HG02870 (cell line): ENCODE measurements at regions not wholly inside any gene's neighbourhood (a gene's known extent, or its start where the extent isn't known, plus 50 kb on each side); places are given as distances from the start of the nearest gene placed in this dataset.
A peak's percentile ranks its signal among the peaks of the same experiment; 100 is the strongest.

Experiments used
- ATAC-seq: cut with Tn5 transposase; IDR thresholded peaks from one replicate; pipeline ENCODE4 v1.9.1; 2021; ENCODE audit warnings: mild to moderate bottlenecking, moderate library complexity; ENCODE audit not compliant: unreplicated experiment

DNA sequence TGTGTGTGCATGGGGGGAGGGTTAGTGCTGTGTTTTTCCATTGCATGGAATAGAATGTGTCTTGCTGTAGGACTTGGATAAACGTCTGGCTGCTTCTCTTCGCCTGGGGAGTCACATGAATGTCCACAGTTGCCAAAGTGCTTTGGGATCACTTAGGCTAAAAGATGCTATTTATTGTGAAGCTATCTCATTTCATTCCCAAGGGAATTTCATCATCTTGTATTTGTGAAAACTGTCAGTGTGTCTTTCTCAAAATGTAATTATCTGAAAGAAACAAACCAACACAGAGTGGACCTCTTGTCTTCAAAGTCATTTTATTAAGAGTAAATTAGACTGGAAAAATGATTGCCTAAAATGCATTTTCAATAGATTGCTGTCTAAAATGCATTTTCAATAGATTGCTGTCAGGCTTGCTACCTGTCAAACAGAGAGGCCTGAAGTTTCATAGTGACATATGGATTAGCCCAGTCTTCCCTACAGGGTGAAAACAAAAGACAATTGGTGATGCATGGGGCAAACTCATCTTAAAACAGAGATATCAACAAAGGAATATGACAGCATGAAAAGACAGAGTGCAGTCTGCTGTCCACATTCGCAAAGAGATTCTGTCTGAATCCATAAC, 117.1 kb upstream of the GOLIM4 start:
- no peak for ATAC-seq

DNA sequence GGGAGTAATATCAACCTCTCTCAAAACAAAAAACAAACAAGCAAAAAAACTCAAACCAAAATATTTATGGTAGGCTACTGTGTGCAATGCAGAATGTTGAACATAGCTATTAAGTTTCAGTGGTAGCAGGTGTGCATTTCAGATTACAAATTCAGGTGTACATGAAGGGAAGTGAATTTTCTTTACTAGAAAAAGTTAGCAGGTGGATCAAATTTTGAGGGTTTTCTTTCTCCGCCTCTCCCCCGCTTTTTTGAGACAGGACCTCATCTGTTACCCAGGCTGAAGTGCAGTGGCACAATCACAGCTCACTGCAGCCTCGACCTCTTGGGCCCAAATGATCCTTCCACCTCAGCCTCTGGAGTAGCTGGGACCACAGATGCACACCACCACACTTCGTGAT, 109.7 kb upstream of the GOLIM4 start:
- ATAC-seq: no peak

DNA sequence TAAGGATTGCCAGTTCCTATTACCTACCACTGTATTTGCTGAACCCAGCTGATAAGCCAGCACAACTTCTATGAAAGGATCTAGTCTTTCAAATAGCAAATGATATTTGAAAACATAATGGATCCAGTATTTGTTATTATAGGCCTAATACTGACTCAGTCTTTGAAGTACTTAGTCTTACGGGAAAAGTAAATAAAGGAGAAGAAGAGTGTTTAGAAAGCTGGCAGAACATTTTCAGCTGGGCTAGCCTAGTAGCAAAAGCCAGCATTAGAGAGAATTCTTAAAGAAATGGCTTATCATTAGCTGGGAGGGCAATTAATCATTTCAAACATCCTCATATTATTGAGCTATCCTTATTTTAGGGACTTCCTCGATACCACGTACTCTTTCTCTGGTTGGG, 101.4 kb upstream of the GOLIM4 start:
- ATAC-seq: no peak

DNA sequence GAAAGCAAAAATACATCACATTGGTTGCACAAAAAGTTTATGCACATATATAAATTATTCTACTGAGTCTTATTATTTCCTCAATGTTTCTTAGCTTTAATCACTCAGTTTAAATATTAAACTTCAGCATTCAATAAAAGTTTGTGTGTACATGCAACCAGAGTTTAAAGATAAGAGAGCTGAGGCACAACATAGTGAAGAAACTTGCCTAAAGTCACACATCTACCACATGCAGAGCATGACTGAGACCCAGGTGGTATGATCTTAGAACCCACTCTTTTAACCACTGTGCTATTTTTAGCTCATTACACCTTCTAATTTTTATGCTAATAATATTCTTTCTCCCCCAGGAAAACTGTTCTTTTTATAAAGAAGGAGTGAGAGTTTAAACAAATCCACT, 96.1 kb upstream of the GOLIM4 start:
- no peak for ATAC-seq

DNA sequence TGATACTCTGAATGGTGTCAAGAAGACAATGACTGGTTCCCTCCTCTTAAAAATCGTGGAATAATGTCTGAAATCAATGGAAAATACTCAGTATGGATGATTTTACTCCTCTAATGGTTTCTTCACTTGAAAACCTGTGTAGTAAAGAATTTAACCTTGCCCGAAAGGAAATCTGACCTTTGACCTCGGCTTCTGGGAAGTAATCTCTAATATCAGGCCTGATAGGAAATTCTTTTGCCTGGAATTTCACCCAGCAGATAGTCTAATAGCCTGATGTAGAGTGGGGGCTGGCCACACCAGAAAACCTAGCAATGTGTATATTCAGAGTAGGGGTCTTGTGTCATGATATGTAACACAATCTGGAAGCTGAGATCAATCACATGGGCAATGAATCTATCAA, 91.5 kb upstream of the GOLIM4 start:
- no peak for ATAC-seq

DNA sequence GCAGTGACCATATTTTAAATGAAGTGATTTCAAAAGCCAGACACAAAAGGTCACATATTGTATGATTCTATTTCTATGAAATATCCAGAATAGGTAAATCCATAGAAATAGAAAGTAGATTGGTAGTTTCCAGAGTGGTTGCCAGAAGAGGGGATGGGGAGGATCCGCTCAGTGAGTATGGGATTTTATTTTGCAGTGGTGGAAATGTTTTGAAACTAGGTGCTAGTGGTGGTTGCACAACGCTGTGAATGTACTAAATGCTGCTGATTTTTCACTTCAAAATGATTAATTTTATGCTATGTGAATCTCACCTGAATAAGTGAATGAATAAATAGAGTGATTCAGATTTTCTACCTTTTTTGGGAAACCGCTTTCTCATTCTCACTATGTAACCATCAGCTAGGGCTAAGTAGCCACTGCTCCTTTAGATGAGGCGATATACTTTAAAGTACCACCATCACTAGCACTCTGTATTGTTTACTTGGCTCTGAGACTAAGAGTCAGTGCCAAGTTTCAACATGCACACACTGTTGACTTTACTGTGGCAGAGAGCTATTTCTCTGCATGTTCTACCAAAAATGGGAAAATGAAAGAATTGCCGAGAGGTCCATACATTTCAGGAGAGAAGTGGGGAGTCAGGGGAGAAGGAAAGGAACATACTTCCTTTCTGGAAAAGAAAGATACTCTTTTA, 90.7 kb upstream of the GOLIM4 start:
- ATAC-seq: no peak

DNA sequence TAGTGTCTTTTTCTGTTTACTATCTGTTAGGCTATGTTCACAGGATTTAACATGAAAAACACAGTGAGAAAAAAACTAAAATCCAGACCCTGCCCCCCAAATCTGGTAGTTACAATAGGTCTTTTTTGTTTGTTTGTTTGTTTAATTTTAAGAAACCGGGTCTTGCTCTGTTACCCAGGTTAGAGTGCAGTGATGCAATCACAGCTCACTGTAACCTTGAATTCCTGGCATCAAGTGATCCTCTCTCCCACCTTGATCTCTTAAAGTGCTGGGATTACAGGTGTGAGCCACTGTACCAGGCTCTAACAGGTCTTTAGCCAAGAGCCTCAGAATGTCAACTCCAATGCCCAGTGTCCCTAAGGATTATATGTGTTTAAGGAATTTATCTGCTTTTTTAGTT, 88.0 kb upstream of the GOLIM4 start:
- no peak for ATAC-seq

DNA sequence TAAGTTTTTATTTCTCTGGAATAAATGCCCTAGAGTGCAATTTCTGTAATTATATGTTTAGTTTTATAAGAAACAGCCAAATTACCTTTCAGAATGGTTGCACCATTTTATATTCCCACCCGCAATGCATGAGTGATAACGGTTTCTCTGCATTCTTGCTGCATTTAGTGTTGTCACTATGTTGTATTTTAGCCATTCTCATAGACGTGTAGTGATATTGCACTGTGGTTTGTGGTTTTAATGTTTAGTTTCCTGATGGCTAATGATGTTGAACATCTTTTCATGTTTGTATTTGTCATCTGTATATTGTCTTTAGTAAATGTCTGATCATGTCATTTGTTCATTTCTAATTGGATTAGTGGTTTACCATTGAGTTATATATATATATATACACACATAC, 73.0 kb upstream of the GOLIM4 start:
- no peak for ATAC-seq

DNA sequence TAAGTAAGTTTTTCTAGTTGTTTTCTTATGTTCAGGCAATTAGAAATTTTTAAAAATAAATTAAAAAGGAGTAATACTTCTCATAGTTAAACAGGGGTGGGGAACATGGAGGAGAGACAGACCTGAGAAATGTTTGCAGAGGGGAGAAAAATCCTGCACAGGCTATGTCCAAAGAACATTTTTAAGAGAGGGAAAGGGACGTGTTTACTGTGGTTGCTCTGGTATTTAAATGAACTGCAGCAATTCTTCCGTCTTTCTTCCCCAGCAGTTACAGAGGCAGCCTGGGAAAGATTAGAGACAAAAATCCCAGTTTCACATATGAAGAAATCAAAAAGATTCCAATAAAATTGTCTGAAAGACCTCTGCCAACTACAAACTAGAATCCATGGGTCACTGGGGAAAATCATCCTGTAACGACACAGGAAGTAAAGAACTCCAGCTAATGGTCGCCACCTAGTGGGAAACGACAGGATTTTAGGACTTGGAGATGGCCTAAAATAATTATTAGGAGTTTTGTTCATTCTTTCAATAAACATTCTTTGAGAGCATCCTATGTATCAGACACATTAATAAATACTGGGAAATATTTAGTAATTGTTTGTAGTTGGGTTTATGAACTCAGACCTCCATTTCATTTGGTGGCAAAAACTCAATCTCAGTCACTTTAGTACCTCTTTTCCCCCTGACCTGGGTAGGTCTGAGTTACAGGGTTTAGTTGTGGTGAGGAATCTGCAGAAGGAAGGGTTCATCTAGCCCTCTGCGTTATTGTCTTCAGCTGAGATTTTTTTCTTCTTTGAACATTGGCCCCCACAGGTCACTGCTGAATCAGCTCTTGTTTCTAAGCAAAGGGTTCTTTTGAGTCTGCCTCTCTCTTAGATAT, 69.9 kb upstream of the GOLIM4 start:
- ATAC-seq: peak; percentile 72

DNA sequence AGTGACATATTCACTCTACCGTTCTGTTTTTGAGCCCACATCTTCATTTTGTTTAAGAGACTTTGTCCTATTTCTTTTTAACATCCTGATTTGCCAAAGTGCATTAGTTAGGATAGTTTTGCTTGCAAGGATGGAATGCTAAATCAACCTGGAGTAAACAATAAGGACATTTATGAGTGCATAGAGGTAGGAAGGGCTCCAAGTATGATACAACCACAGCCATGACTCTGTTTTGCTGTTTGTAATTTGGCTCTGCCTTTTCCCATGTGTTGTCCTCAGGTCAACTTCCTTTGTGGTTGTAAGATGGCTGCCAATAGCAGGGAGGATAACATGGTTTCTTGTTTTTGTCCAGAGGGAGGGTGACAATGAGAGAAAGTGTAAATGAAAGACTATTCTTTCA, 66.4 kb upstream of the GOLIM4 start:
- no peak for ATAC-seq

DNA sequence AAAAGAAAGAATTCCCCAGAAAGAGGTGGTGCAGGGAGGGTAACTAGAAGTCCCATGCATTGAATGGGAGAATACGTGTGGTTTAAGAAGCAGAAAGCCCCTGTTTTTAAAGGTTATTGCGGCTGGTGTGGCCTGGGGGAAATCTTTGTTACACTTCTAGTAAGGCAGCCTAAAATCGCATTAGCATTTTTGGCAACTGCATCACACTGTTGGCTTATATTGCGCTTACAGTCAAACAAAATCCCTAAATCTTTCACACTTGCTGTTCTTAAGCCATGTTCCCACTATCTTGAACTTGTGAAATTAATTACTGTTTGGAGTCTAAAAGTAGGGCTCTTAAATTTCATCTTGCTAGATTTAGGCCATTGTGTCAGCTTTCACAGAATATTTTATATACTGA, 66.0 kb upstream of the GOLIM4 start:
- ATAC-seq: no peak

DNA sequence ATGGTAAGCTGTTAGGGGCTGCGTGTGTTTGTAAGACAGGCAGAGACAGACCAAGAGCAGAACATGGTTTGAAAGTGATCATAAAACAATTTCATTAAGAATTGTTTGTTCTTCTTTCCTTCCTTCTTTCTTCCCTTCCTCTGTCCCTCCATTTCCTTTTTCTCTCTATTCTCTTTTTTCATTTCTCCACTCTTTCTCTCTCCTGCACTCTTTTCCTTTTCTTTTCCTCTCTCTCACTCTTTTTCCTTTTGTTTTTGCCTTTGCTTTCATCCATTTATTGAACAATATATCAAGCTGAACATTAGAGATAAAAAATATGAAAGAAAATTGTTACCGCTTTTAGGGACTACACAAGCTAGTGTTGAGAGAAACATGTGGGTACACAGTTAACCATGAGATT, 62.2 kb upstream of the GOLIM4 start:
- ATAC-seq: no peak

DNA sequence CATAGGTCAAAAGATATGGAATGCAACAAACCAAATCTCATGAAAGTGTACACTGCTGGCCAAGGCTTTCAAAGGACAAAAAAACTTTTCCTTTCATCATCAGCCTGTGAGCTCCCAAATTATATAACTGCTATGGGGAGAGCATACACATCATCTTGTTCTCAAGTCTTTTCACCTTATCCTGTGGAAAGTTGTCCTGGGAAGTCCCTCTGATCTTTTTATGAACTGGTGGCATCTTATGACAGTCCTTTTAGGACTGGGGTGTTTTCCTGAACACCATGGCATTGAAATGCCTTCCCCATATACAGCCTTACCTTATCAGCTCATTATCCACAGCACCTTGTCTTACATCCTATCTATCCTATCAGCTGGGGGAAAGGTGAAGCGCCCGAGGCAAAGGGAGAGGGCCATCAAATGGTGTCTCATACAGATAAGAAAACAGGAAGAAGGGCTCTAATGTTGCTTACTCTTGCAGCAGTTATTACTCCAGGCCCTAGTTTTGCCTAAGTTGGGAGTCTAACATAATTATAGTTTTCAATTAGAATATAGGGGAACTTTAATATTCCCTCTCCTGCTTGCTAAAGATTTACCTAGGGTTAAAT, 61.5 kb upstream of the GOLIM4 start:
- ATAC-seq: no peak

DNA sequence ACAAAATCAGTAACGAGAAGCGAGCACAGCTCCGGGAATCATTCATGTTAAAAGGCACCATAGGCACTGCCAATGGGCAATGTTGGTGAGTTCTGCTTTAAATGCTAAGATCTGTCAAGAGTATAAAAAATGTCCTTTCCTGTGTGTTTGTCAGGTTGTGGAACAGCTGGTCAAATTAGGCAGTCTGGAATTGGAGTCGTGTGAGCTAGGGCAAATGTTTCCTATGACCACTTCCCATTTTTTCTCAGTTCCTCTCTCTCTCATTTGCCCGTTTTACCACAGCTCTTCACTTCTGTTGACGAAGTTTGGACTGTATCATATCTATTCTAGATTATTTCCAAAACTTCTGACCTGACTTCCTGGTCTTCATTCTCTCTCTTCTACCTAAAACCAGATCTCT, 60.8 kb upstream of the GOLIM4 start:
- ATAC-seq: no peak

DNA sequence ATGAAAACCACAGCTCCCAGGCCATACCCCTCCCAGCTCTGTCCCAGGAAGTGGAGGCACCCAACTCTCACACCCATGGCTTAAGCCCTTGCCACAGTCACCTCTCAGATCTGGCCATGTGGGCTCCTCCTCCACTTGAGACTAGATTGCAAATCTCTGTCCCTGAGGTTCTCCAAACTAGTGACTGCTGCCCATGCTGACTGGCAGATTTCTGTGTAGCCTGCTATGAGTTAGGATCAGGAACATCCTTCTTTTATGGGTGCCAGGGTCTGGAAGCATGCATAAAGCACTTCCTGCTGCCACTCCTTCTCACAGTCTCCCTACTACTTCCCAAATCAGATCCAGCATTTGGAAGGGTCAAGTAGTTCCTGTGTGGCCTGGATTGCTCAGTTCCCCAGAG, 59.6 kb upstream of the GOLIM4 start:
- ATAC-seq: no peak

DNA sequence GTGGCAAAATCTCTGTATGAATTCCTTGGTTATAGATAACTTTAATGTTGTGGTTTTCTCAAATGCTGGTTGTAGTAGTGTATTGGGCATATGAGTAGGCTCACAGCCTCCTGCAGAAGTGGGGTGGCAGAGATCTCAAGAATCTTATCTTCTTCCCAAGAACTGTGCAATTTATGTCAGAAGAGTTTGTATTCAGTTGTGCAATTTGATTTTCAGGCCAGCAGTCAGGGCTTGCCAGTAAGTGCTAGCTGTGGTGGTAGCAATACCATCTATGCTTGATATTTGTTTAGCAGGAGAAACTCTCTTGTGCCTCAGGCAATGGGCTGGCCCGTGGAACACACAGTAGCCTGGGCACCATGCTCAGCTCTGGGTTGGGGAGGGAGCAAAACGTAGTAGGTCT, 58.4 kb upstream of the GOLIM4 start:
- ATAC-seq: no peak

DNA sequence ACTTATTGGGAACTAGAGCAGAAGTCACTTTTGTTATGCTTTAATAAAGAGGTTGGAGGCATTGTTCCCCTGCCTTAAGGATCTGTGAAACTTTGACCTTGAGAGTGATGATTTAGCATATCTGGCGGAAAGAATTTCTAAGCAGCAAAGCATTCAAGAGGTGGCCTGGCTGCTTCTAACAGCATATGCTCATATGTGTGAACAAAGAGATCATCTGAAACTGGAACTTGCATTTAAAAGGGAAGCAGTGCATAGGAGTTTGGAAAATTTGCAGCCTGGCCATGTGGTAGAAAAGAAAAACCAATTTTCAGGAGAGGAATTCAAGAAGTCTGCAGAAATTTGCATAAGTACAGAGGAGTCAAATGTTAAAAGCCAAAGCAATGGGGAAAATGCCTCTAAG, 56.4 kb upstream of the GOLIM4 start:
- ATAC-seq: no peak
